Uterus (tissue), 2 donors: ENCODE measurements at regions not wholly inside any gene's neighbourhood (a gene's known extent, or its start where the extent isn't known, plus 50 kb on each side); places are given as distances from the start of the nearest gene placed in this dataset.

Source experiments
- POLR2A ChIP-seq, 2 donors: fragments of 450-650 bp; IDR thresholded peaks; one replicate each; pipeline ENCODE4 v1.6.1; 2016; ENCODE audit warnings: antibody characterized with exemption in 2 of 2, mild to moderate bottlenecking in 1 of 2, moderate library complexity in 1 of 2
- TF ChIP-seq, protein P1 (sequence below), 4 experiments: fragments of 200-600 bp in 2 of 4; fragments of 450-650 bp in 2 of 4; sonication (generic) in 2 of 4; IDR thresholded peaks; one replicate each; pipeline ENCODE4 v1.5.1; 2016 to 2019; ENCODE audit warnings: antibody characterized with exemption in 4 of 4, mild to moderate bottlenecking in 2 of 4, moderate library complexity in 1 of 4

DNA sequence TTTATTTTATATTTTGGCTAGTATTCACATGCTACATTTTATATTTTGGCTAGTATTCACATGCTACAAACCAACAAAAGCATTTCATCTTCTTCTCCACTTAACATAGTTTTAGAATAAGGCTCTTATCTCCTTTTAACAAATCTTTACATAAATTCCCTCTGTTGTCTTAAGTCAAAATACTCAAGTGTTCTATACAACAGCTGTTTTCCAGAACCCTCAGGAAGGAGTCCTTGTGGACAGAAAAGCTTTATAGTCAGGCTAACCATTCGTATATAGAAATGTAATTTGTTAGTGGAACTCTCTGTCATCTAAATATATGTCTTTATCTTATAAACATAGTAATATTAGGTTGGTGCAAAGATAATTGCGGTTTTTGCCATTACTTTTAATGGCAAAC, 191.0 kb upstream of the FLRT2 start:
- TF ChIP-seq, protein P1, sequence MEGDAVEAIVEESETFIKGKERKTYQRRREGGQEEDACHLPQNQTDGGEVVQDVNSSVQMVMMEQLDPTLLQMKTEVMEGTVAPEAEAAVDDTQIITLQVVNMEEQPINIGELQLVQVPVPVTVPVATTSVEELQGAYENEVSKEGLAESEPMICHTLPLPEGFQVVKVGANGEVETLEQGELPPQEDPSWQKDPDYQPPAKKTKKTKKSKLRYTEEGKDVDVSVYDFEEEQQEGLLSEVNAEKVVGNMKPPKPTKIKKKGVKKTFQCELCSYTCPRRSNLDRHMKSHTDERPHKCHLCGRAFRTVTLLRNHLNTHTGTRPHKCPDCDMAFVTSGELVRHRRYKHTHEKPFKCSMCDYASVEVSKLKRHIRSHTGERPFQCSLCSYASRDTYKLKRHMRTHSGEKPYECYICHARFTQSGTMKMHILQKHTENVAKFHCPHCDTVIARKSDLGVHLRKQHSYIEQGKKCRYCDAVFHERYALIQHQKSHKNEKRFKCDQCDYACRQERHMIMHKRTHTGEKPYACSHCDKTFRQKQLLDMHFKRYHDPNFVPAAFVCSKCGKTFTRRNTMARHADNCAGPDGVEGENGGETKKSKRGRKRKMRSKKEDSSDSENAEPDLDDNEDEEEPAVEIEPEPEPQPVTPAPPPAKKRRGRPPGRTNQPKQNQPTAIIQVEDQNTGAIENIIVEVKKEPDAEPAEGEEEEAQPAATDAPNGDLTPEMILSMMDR (IDR thresholded peaks at IDR 0.05): no peak
- no peak for TF ChIP-seq POLR2A (IDR thresholded peaks at IDR 0.05)
